ENCODE measurements at regions not wholly inside any gene's neighbourhood (a gene's known extent, or its start where the extent isn't known, plus 50 kb on each side); places are given as distances from the start of the nearest gene placed in this dataset.

- FAIRE-seq: no peak
- ChIA-PET POLR2A (no interaction called here), CTCF (no interaction called here)
- no peak overlapping the region for H3K27ac ChIP-seq
- H3K4me3 ChIP-seq: no peak overlapping the region
- no peak for ATAC-seq
- no peaks in the 10 kb centered on the region for H3K4me1 ChIP-seq
- H3K9me3 ChIP-seq: no peaks in the 10 kb centered on the region
- 0% methylated on average over 1 of the region's 1 CpG for WGBS (ENCODE audit: missing lambda C conversion rate)
- TF ChIP-seq, protein P1, sequence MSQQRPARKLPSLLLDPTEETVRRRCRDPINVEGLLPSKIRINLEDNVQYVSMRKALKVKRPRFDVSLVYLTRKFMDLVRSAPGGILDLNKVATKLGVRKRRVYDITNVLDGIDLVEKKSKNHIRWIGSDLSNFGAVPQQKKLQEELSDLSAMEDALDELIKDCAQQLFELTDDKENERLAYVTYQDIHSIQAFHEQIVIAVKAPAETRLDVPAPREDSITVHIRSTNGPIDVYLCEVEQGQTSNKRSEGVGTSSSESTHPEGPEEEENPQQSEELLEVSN (IDR thresholded peaks at IDR 0.05; ENCODE audit: borderline replicate concordance, low read depth): no peak
- no peak for TF ChIP-seq RARB (CRISPR knock-in tag; IDR thresholded peaks at IDR 0.05)
- no peak for TF ChIP-seq RCOR1 (IDR thresholded peaks at IDR 0.05; ENCODE audit: low read depth, low read length)
- no peak for TF ChIP-seq FOXS1 (CRISPR knock-in tag; IDR thresholded peaks at IDR 0.05)
- TF ChIP-seq RNF2 (IDR thresholded peaks at IDR 0.05; ENCODE audit: borderline replicate concordance, low read depth): no peak
- TF ChIP-seq EHMT2 (IDR thresholded peaks at IDR 0.05; ENCODE audit: low read depth): no peak
- no peak for TF ChIP-seq MAFK (IDR thresholded peaks at IDR 0.05; ENCODE audit: partially characterized antibody)
- TF ChIP-seq, protein P2, sequence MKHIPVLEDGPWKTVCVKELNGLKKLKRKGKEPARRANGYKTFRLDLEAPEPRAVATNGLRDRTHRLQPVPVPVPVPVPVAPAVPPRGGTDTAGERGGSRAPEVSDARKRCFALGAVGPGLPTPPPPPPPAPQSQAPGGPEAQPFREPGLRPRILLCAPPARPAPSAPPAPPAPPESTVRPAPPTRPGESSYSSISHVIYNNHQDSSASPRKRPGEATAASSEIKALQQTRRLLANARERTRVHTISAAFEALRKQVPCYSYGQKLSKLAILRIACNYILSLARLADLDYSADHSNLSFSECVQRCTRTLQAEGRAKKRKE (CRISPR knock-in tag; IDR thresholded peaks at IDR 0.05; ENCODE audit: low read depth): no peak
- no peak for TF ChIP-seq MYC (IDR thresholded peaks at IDR 0.05; ENCODE audit: borderline replicate concordance, low read length)
- no peak for TF ChIP-seq JUNB (IDR thresholded peaks at IDR 0.05)
- TF ChIP-seq ZC3H11A (IDR thresholded peaks at IDR 0.05): no peak
- TF ChIP-seq NR3C1 (IDR thresholded peaks at IDR 0.05): no peak
- TF ChIP-seq GATA3 (IDR thresholded peaks at IDR 0.05; ENCODE audit: borderline replicate concordance): no peak
- TF ChIP-seq PHF8 (IDR thresholded peaks at IDR 0.05; ENCODE audit: borderline replicate concordance, low read depth): no peak
- no peak for TF ChIP-seq FOSL2 (IDR thresholded peaks at IDR 0.05)
- TF ChIP-seq FOSL2 (CRISPR knock-in tag; IDR thresholded peaks at IDR 0.05): no peak
- no peak for TF ChIP-seq NFE2L2 (conservative IDR thresholded peaks at IDR 0.05; ENCODE audit: low read length)
- no peak for TF ChIP-seq POLR2A (IDR thresholded peaks at IDR 0.05; ENCODE audit: low read length)
- TF ChIP-seq HOXB5 (CRISPR knock-in tag; IDR thresholded peaks at IDR 0.05): no peak
- H3K4me2 ChIP-seq: no peak overlapping the region
- no peak for DNase-seq (ENCODE audit: low read depth in 1 of 2, low spot score in 1 of 2)
Measured at GRCh38 chr9:82790875-82791274, 272.1 kb downstream of the RASEF start.

DNA sequence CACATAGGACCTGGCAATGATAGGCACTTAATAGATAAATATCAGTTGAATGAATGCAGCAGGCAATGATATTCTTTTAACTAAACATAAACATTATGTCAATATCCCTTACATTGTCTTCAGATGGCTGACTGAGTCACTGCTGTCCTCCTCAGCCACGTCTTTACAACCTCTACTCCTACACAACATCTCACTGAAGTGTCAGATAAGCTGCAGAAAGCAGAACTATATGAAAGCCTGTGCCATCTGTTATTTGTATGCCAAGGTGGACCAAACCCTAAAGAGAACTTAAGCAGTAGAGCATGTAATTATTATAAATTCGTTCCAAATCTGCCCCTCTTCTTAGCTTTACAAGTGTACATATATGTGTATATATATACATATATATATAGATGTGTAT is 271.2 kb downstream of the RASEF start:
- TF ChIP-seq RCOR1 (IDR thresholded peaks at IDR 0.05; ENCODE audit: low read depth, low read length) (no peak), NFE2L2 (conservative IDR thresholded peaks at IDR 0.05; ENCODE audit: low read length) (no peak)
- no peaks in the 10 kb centered on the region for H3K4me1 ChIP-seq
- H3K4me3 ChIP-seq: no peak overlapping the region
- FAIRE-seq (no peak), ATAC-seq (no peak), DNase-seq (ENCODE audit: low read depth in 1 of 2, low spot score in 1 of 2) (no peak)
- POLR2A ChIA-PET: no interaction called here
- 0% methylated on average over 2 of the region's 2 CpGs for WGBS (ENCODE audit: missing lambda C conversion rate)
- CTCF ChIA-PET: no interaction called here
- H3K27ac ChIP-seq: no peak overlapping the region
- H3K4me2 ChIP-seq: no peak overlapping the region
- no peaks in the 10 kb centered on the region for H3K9me3 ChIP-seq

- Histone ChIP-seq H3K9me3 (no peaks in the 10 kb centered on the region), H3K4me2 (no peak overlapping the region), H3K4me1 (no peaks in the 10 kb centered on the region), H3K4me3 (no peak overlapping the region), H3K27ac (no peak overlapping the region)
- TF ChIP-seq ZC3H11A (IDR thresholded peaks at IDR 0.05): no peak
- TF ChIP-seq, protein P3, sequence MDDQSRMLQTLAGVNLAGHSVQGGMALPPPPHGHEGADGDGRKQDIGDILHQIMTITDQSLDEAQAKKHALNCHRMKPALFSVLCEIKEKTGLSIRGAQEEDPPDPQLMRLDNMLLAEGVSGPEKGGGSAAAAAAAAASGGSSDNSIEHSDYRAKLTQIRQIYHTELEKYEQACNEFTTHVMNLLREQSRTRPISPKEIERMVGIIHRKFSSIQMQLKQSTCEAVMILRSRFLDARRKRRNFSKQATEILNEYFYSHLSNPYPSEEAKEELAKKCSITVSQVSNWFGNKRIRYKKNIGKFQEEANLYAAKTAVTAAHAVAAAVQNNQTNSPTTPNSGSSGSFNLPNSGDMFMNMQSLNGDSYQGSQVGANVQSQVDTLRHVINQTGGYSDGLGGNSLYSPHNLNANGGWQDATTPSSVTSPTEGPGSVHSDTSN (IDR thresholded peaks at IDR 0.05): no peak
- TF ChIP-seq GATA3 (IDR thresholded peaks at IDR 0.05; ENCODE audit: borderline replicate concordance): no peak
- TF ChIP-seq, protein P4, sequence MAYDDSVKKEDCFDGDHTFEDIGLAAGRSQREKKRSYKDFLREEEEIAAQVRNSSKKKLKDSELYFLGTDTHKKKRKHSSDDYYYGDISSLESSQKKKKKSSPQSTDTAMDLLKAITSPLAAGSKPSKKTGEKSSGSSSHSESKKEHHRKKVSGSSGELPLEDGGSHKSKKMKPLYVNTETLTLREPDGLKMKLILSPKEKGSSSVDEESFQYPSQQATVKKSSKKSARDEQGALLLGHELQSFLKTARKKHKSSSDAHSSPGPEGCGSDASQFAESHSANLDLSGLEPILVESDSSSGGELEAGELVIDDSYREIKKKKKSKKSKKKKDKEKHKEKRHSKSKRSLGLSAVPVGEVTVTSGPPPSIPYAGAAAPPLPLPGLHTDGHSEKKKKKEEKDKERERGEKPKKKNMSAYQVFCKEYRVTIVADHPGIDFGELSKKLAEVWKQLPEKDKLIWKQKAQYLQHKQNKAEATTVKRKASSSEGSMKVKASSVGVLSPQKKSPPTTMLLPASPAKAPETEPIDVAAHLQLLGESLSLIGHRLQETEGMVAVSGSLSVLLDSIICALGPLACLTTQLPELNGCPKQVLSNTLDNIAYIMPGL (CRISPR knock-in tag; IDR thresholded peaks at IDR 0.05; ENCODE audit: borderline replicate concordance): no peak
- TF ChIP-seq, protein P5, sequence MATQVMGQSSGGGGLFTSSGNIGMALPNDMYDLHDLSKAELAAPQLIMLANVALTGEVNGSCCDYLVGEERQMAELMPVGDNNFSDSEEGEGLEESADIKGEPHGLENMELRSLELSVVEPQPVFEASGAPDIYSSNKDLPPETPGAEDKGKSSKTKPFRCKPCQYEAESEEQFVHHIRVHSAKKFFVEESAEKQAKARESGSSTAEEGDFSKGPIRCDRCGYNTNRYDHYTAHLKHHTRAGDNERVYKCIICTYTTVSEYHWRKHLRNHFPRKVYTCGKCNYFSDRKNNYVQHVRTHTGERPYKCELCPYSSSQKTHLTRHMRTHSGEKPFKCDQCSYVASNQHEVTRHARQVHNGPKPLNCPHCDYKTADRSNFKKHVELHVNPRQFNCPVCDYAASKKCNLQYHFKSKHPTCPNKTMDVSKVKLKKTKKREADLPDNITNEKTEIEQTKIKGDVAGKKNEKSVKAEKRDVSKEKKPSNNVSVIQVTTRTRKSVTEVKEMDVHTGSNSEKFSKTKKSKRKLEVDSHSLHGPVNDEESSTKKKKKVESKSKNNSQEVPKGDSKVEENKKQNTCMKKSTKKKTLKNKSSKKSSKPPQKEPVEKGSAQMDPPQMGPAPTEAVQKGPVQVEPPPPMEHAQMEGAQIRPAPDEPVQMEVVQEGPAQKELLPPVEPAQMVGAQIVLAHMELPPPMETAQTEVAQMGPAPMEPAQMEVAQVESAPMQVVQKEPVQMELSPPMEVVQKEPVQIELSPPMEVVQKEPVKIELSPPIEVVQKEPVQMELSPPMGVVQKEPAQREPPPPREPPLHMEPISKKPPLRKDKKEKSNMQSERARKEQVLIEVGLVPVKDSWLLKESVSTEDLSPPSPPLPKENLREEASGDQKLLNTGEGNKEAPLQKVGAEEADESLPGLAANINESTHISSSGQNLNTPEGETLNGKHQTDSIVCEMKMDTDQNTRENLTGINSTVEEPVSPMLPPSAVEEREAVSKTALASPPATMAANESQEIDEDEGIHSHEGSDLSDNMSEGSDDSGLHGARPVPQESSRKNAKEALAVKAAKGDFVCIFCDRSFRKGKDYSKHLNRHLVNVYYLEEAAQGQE (IDR thresholded peaks at IDR 0.05): no peak
- TF ChIP-seq HOXA7 (CRISPR knock-in tag; IDR thresholded peaks at IDR 0.05): no peak
- TF ChIP-seq NR3C1 (IDR thresholded peaks at IDR 0.05): no peak
- WGBS (ENCODE audit: missing lambda C conversion rate): 20% methylated on average over 3 of the region's 3 CpGs
- ChIA-PET POLR2A (no interaction called here), CTCF (no interaction called here)
- ATAC-seq (no peak), DNase-seq (ENCODE audit: low read depth in 1 of 2, low spot score in 1 of 2) (no peak), FAIRE-seq (no peak)
Measured at GRCh38 chr9:82797534-82797933, 265.4 kb downstream of the RASEF start.

Data from A549 (cell line).